ENCODE measurements at regions not wholly inside any gene's neighbourhood (a gene's known extent, or its start where the extent isn't known, plus 50 kb on each side); places are given as distances from the start of the nearest gene placed in this dataset.

GRCh38 chr11:19589567-19590260 lies 122.9 kb upstream of the NAV2 start:
- H3K9me3 ChIP-seq, result no peaks in the 10 kb centered on the region
- no peaks in the 10 kb centered on the region for H3K4me1 ChIP-seq
- ATAC-seq (no peak), DNase-seq (no peak)
- H3K4me3 ChIP-seq, result no peak overlapping the region
- intact Hi-C loops (cut with DNase I), result no loop called here
- no peak overlapping the region for H3K27ac ChIP-seq
- H3K27me3 ChIP-seq (ENCODE audit: insufficient read depth in 3 of 3, low read length in 2 of 3), result no peaks in the 10 kb centered on the region
- H3K36me3 ChIP-seq (ENCODE audit: insufficient read depth in 1 of 2, low read depth in 1 of 2), result no peaks in the 10 kb centered on the region
- TF ChIP-seq CTCF (IDR thresholded peaks at IDR 0.05), result no peak
- WGBS, 3 donors, result 73 to 79% (median 78%) methylated on average over 10 of the region's 10 CpGs

DNA sequence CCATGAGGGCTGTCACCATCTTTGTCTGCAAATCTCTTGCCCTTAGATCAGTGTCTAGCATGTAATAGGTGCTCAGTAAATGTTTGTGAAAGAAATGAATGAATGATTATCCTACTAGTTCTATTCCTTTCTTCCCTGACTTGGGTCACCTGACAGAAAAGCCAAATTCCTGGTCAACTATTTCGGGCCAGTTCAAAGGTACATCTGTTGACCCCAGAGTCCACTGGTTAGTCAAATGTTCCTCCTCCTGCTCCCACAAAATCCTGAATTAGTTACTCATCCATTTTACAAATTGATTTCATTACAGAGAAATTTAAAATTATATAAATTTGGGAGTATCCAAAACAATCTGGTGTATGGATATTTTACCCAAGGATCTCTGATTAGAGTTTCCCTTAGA lies 124.7 kb upstream of the NAV2 start:
- no peak for TF ChIP-seq CTCF (IDR thresholded peaks at IDR 0.05)
- no peaks in the 10 kb centered on the region for H3K36me3 ChIP-seq (ENCODE audit: insufficient read depth in 1 of 2, low read depth in 1 of 2)
- no peaks in the 10 kb centered on the region for H3K4me1 ChIP-seq
- H3K27me3 ChIP-seq (ENCODE audit: insufficient read depth in 3 of 3, low read length in 2 of 3), result no peaks in the 10 kb centered on the region
- ATAC-seq, result no peak
- intact Hi-C loops (cut with DNase I), result no loop called here
- no peak overlapping the region for H3K27ac ChIP-seq
- no peak for DNase-seq
- H3K9me3 ChIP-seq, result no peaks in the 10 kb centered on the region
- WGBS, 3 donors, result 95 to 100% (median 97%) methylated on average over 1 of the region's 1 CpG
- no peak overlapping the region for H3K4me3 ChIP-seq

DNA sequence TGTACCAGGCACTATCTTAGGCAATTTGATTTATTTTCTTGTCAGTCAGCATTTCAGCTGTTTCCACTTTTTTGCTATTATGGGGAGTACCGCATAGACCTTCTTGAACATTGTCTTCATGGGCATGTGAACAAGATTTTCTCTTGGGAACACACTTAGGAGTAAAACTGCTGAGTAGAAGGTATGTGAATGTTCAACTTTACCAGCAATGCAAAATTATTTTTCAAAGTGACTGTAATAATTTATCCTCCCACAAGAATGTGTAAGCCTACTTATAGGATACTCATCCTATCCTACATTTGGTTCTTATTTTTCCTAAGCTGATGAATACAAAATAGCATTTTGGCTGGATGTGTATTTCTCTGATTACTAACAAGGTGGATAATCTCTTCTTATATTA lies 132.0 kb upstream of the NAV2 start:
- H3K27ac ChIP-seq, result no peak overlapping the region
- 97 to 100% (median 99%) methylated on average over 1 of the region's 1 CpG for WGBS, 3 donors

GRCh38 chr11:19579957-19580356 lies 132.7 kb upstream of the NAV2 start:
- H3K9me3 ChIP-seq, result no peaks in the 10 kb centered on the region
- 76 to 91% (median 80%) methylated on average over 5 of the region's 5 CpGs for WGBS, 3 donors
- no peak for DNase-seq
- H3K27me3 ChIP-seq (ENCODE audit: insufficient read depth in 3 of 3, low read length in 2 of 3), result no peaks in the 10 kb centered on the region
- no peak overlapping the region for H3K27ac ChIP-seq
- peaks cover 26% of the 10 kb centered on the region for H3K4me1 ChIP-seq
- H3K36me3 ChIP-seq (ENCODE audit: insufficient read depth in 1 of 2, low read depth in 1 of 2), result no peaks in the 10 kb centered on the region
- no peak for ATAC-seq
- no peak overlapping the region for H3K4me3 ChIP-seq
- no peak for TF ChIP-seq CTCF (IDR thresholded peaks at IDR 0.05)
- intact Hi-C loops (cut with DNase I), result loop anchor here in 1 of 2 donors (5.0 kb wide), 1 partner anchor 147 kb away; no protein-coding TSS in a partner anchor

More for the DNA sequence above, 132.0 kb upstream of the NAV2 start:
- ATAC-seq (no peak), DNase-seq (no peak)
- Histone ChIP-seq H3K9me3 (no peaks in the 10 kb centered on the region), H3K4me3 (no peak overlapping the region), H3K27me3 (ENCODE audit: insufficient read depth in 3 of 3, low read length in 2 of 3) (no peaks in the 10 kb centered on the region), H3K36me3 (ENCODE audit: insufficient read depth in 1 of 2, low read depth in 1 of 2) (no peaks in the 10 kb centered on the region), H3K4me1 (peaks cover 26% of the 10 kb centered on the region)
- intact Hi-C loops (cut with DNase I), result no loop called here
- no peak for TF ChIP-seq CTCF (IDR thresholded peaks at IDR 0.05)

- Histone ChIP-seq H3K36me3 (ENCODE audit: insufficient read depth in 1 of 2, low read depth in 1 of 2) (no peaks in the 10 kb centered on the region), H3K27me3 (ENCODE audit: insufficient read depth in 3 of 3, low read length in 2 of 3) (no peaks in the 10 kb centered on the region), H3K4me1 (peaks cover 26% of the 10 kb centered on the region), H3K9me3 (no peaks in the 10 kb centered on the region), H3K27ac (no peak overlapping the region), H3K4me3 (no peak overlapping the region)
- ATAC-seq (no peak), DNase-seq (no peak)
- intact Hi-C loops (cut with DNase I), result loop anchor here in 1 of 2 donors (5.0 kb wide), 1 partner anchor 148 kb away; no protein-coding TSS in a partner anchor
- 90 to 93% (median 91%) methylated on average over 2 of the region's 2 CpGs for WGBS, 3 donors
- no peak for TF ChIP-seq CTCF (IDR thresholded peaks at IDR 0.05)
Measured at GRCh38 chr11:19578871-19579270, 133.8 kb upstream of the NAV2 start.
